Heart left ventricle (tissue), 16 donors: ENCODE measurements at regions not wholly inside any gene's neighbourhood (a gene's known extent, or its start where the extent isn't known, plus 50 kb on each side); places are given as distances from the start of the nearest gene placed in this dataset.

Source experiments
- ATAC-seq, 4 donors: fragments of 200-7000 bp; cut with Tn5 transposase; one replicate each; pipeline ENCODE4 v1.9.1; 2020 to 2022; ENCODE audit warnings: moderate library complexity in 4 of 4, mild to moderate bottlenecking in 3 of 4, moderate number of reproducible peaks in 1 of 4
- DNase-seq, 5 donors: peaks; one replicate each; pipeline ENCODE4 v3.0.0-alpha.2; 2020
- H3K27ac ChIP-seq, 12 donors: fragments of 200-600 bp; sonication (generic) in 4 of 12; one replicate each; pipeline versions ENCODE4 v1.5.0 to v1.8.0; 2016 to 2022; ENCODE audit warnings: mild to moderate bottlenecking in 2 of 12
- H3K27me3 ChIP-seq, 9 donors: fragments of 200-600 bp; sonication (generic) in 2 of 9; one replicate each; pipeline versions ENCODE4 v1.5.1 to v1.8.0; 2016 to 2022; ENCODE audit warnings: mild to moderate bottlenecking in 3 of 9
- H3K36me3 ChIP-seq, 9 donors: fragments of 200-600 bp; sonication (generic) in 2 of 9; one replicate each; pipeline versions ENCODE4 v1.5.0 to v1.8.0; 2018 to 2022; ENCODE audit warnings: mild to moderate bottlenecking in 2 of 9
- H3K4me1 ChIP-seq, 12 donors: fragments of 200-600 bp; sonication (generic) in 4 of 12; one replicate each; pipeline versions ENCODE4 v1.5.0 to v1.8.0; 2016 to 2022; ENCODE audit warnings: mild to moderate bottlenecking in 3 of 12
- H3K4me3 ChIP-seq, 12 donors: fragments of 200-600 bp; sonication (generic) in 4 of 12; one replicate each; pipeline versions ENCODE4 v1.5.0 to v1.8.0; 2017 to 2022; ENCODE audit warnings: mild to moderate bottlenecking in 9 of 12, moderate library complexity in 4 of 12
- H3K9me3 ChIP-seq, 12 donors: fragments of 200-600 bp; sonication (generic) in 4 of 12; one replicate each; pipeline versions ENCODE4 v1.5.0 to v1.8.0; 2016 to 2022; ENCODE audit warnings: mild to moderate bottlenecking in 1 of 12
- CTCF ChIP-seq, 12 donors: fragments of 200-600 bp; sonication (generic) in 4 of 12; IDR thresholded peaks; one replicate each; pipeline versions ENCODE4 v1.5.0 to v1.8.0; 2018 to 2022; ENCODE audit warnings: antibody characterized with exemption in 12 of 12, mild to moderate bottlenecking in 5 of 12
- POLR2A ChIP-seq, 2 donors: fragments of 450-650 bp; IDR thresholded peaks; one replicate each; pipeline ENCODE4 v1.6.1; 2017; ENCODE audit warnings: antibody characterized with exemption in 2 of 2, mild to moderate bottlenecking in 2 of 2, moderate library complexity in 2 of 2
- WGBS, 4 donors: extraction: QIAGEN DNeasy Blood & Tissue Kit in 2 of 4; methylation state at CpG; one replicate each; pipeline versions ENCODE4 v1.1.5 to v1.1.7; 2013 to 2018; 5-methylcytosine and 5-hydroxymethylcytosine counted together
- intact Hi-C, 10 donors: fragments of 100-400 bp; cut with DNase I; formaldehyde crosslinking; loops; one replicate each; pipeline versions ENCODE4 v1.11.1 to v1.14.2; 2022
- donor health status: ischemic (EF 13 %, LVEDD 7.1; RV severe dilation, severe dysfunction).
- donor health status: healthy with polysubstance abuse.
- donor health status: DM: no; HTN: yes; CAD: no.
- donor health status: DM: no; HTN: no; CAD: no.
- donor health status: ischemic (EF 25% LVEDD 6.9; RV normal size, moderate dysfunction).
- donor health status: ischemic (EF 25% LVEDD 5.7; RV mildly dilated, moderate dysfunction).
- donor health status: healthy.
- donor health status: DM: yes; HTN: yes; CAD: no.
- donor health status: ischemic (EF 35%, LVEDD 5.7; RV mildly dilated, moderate dysfunction).
- donor health status: nonischemic (EF 11% LVEDD 7.7; RV severe dilation, severe dysfunction).
- donor health status: DM: yes; HTN: yes; CAD: no.
- donor health status: PGD.
- donor health status: ischemic (EF 29% LVEDD 5.4; RV normal size, mild dysfunction).
- donor health status: nonischemic (EF 23%, LVEDD 6.1; RV moderate dilation, normal function).

DNA sequence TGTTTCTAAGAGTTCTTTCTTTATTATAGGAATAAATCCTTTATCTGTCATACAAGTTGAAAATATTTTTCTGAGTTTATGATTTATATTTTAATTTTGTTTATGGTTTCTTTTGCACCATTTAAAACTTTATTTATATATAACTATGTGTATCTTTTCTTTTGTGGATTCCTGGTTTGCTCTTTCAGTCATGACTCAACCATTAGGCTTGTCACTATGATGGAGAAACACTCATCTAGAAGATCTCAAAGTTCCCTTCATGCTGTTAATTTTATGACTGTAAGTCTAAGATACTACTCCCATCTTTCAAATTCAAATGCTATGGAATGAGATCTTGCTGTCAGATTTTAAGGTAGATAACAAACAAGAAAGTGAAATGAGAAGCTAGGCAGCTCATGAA lies 199.5 kb downstream of the INHBA start:
- no peak overlapping the region for H3K4me3 ChIP-seq
- no peaks in the 10 kb centered on the region for H3K36me3 ChIP-seq
- no peaks in the 10 kb centered on the region for H3K27me3 ChIP-seq
- DNase-seq (no peak), ATAC-seq (no peak)
- no peaks in the 10 kb centered on the region for H3K9me3 ChIP-seq
- H3K27ac ChIP-seq, result no peak overlapping the region
- H3K4me1 ChIP-seq, result no peaks in the 10 kb centered on the region
- intact Hi-C loops, result no loop called here
- no peak for TF ChIP-seq CTCF (IDR thresholded peaks at IDR 0.05)
- TF ChIP-seq POLR2A (IDR thresholded peaks at IDR 0.05), result no peak

DNA sequence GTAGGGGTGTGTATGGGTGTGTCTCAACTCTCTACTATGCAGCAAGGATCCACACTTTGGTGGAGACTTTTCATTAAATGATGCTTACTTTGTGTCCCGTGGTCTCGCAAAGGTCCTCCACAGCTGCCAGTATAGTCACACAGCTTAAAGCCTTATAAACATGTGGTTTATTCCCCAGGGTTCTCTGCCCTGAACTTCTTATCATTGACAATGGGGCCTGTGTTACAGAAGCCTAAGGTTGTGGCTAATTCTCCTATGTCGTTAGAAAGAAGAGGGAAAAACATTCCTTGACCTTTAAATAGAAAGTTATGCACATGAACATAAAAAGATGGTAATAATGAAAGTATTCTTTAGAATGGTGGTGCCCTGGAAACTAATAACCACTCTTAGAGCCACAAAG lies 201.4 kb downstream of the INHBA start:
- H3K27me3 ChIP-seq, result no peaks in the 10 kb centered on the region
- DNase-seq (no peak), ATAC-seq (no peak)
- intact Hi-C loops, result no loop called here
- H3K4me3 ChIP-seq, result no peak overlapping the region
- 72 to 78% (median 75%) methylated on average over 3 of the region's 3 CpGs for WGBS, 4 donors
- TF ChIP-seq CTCF (IDR thresholded peaks at IDR 0.05) (no peak), POLR2A (IDR thresholded peaks at IDR 0.05) (no peak)
- no peaks in the 10 kb centered on the region for H3K9me3 ChIP-seq
- H3K27ac ChIP-seq, result no peak overlapping the region
- H3K36me3 ChIP-seq, result no peaks in the 10 kb centered on the region
- H3K4me1 ChIP-seq, result no peaks in the 10 kb centered on the region

- 86 to 94% (median 92%) methylated on average over 6 of the region's 6 CpGs for WGBS, 4 donors
- Histone ChIP-seq H3K27me3 (no peaks in the 10 kb centered on the region), H3K4me3 (no peak overlapping the region), H3K9me3 (no peaks in the 10 kb centered on the region), H3K27ac (no peak overlapping the region), H3K36me3 (no peaks in the 10 kb centered on the region), H3K4me1 (no peaks in the 10 kb centered on the region)
- no peak for DNase-seq
- TF ChIP-seq POLR2A (IDR thresholded peaks at IDR 0.05), result no peak
- TF ChIP-seq CTCF (IDR thresholded peaks at IDR 0.05), result no peak
- intact Hi-C loops, result no loop called here
- no peak for ATAC-seq
These were observed 201.9 kb downstream of the INHBA start for GRCh38 chr7:41501006-41501405.

GRCh38 chr7:41492603-41493002 lies 210.3 kb downstream of the INHBA start:
- no peak for TF ChIP-seq CTCF (IDR thresholded peaks at IDR 0.05)
- no peak for TF ChIP-seq POLR2A (IDR thresholded peaks at IDR 0.05)
- H3K4me3 ChIP-seq, result no peak overlapping the region
- no peaks in the 10 kb centered on the region for H3K27me3 ChIP-seq
- no peaks in the 10 kb centered on the region for H3K9me3 ChIP-seq
- H3K27ac ChIP-seq, result no peak overlapping the region
- peaks cover 0 to 13% (median 0%) of the 10 kb centered on the region in 12 donors for H3K4me1 ChIP-seq
- no peaks in the 10 kb centered on the region for H3K36me3 ChIP-seq
- WGBS, 4 donors, result 63 to 69% (median 67%) methylated on average over 4 of the region's 4 CpGs
- DNase-seq, result no peak
- no peak for ATAC-seq
- intact Hi-C loops, result no loop called here
